Astrocyte (in vitro differentiated cells and primary cell): ENCODE measurements at regions not wholly inside any gene's neighbourhood (a gene's known extent, or its start where the extent isn't known, plus 50 kb on each side); places are given as distances from the start of the nearest gene placed in this dataset.

Source experiments
- CTCF ChIP-seq: IDR thresholded peaks from 2 replicates; pipeline ENCODE4 v1.5.1; 2011; ENCODE audit warnings: low read depth, mild to moderate bottlenecking, inconsistent platforms, low read length, moderate library complexity; ENCODE audit not compliant: insufficient read depth
- EZH2 ChIP-seq: IDR thresholded peaks from 2 replicates; pipeline ENCODE4 v1.6.1; 2012; ENCODE audit warnings: mild to moderate bottlenecking, low read length, inconsistent platforms; ENCODE audit not compliant: insufficient read depth

GRCh38 chr9:81150016-81150625, 539.2 kb downstream of the TLE1 start:
- TF ChIP-seq CTCF (no peak), EZH2 (no peak)
